ENCODE measurements at regions not wholly inside any gene's neighbourhood (a gene's known extent, or its start where the extent isn't known, plus 50 kb on each side); places are given as distances from the start of the nearest gene placed in this dataset.

DNA sequence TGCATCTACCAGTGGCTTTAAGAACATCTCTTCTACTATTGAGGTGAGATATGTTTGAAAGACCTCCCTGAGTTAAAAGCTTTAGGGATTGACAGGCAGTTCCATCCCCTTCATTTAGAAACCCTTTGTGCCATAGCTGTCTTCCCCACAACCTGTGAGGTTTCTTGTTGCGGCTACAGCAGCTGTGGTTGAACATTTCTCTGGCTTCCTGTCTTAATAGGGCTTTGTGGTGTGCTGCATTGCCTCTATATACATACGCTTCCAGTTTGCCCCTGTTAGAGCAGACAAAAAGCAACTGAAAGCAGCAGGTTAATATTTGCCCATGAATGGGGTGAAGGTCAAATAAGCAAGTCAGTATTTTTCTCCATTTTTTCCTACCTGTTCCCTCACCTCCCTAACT lies 210.2 kb downstream of the TMEM200A start:
- no peak for TF ChIP-seq POLR2A (IDR thresholded peaks at IDR 0.05)
- no peak for TF ChIP-seq POLR2AphosphoS5 (IDR thresholded peaks at IDR 0.05)
- TF ChIP-seq, protein P1, sequence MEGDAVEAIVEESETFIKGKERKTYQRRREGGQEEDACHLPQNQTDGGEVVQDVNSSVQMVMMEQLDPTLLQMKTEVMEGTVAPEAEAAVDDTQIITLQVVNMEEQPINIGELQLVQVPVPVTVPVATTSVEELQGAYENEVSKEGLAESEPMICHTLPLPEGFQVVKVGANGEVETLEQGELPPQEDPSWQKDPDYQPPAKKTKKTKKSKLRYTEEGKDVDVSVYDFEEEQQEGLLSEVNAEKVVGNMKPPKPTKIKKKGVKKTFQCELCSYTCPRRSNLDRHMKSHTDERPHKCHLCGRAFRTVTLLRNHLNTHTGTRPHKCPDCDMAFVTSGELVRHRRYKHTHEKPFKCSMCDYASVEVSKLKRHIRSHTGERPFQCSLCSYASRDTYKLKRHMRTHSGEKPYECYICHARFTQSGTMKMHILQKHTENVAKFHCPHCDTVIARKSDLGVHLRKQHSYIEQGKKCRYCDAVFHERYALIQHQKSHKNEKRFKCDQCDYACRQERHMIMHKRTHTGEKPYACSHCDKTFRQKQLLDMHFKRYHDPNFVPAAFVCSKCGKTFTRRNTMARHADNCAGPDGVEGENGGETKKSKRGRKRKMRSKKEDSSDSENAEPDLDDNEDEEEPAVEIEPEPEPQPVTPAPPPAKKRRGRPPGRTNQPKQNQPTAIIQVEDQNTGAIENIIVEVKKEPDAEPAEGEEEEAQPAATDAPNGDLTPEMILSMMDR (IDR thresholded peaks at IDR 0.05): no peak
- TF ChIP-seq EP300 (IDR thresholded peaks at IDR 0.05): no peak

Measured in suprapubic skin (tissue), 4 donors.